Activated T-helper 1 cell treated with anti-CD3 and anti-CD28 coated beads, Interleukin-2, amount 50 U/mL, for 16 hours (primary cell): ENCODE measurements at regions not wholly inside any gene's neighbourhood (a gene's known extent, or its start where the extent isn't known, plus 50 kb on each side); places are given as distances from the start of the nearest gene placed in this dataset.

Experiments
- DNase-seq, 2 donors: peaks; one replicate each; pipeline ENCODE4 v3.0.0-alpha.2; 2020; ENCODE audit warnings: low read depth in 1 of 2, low spot score in 1 of 2

- no peak for DNase-seq
Observed at GRCh38 chr4:153075836-153076518, 128.3 kb upstream of the TRIM2 start.

- no peak for DNase-seq
Observed at GRCh38 chr4:153076861-153077260, 127.4 kb upstream of the TRIM2 start.

GRCh38 chr4:153079857-153080391 lies 124.3 kb upstream of the TRIM2 start:
- no peak for DNase-seq

- no peak for DNase-seq
Observed at GRCh38 chr4:153081006-153081580, 123.2 kb upstream of the TRIM2 start.

GRCh38 chr4:153081693-153082092 lies 122.5 kb upstream of the TRIM2 start:
- no peak for DNase-seq

- DNase-seq, result no peak
Observed at GRCh38 chr4:153082322-153083301, 121.6 kb upstream of the TRIM2 start.

- no peak for DNase-seq
Observed at GRCh38 chr4:153083447-153083947, 120.7 kb upstream of the TRIM2 start.

GRCh38 chr4:153084224-153084979 lies 119.8 kb upstream of the TRIM2 start:
- no peak for DNase-seq

- DNase-seq, result peak; percentile 74 to 79
Observed at GRCh38 chr4:153084980-153085630, 119.1 kb upstream of the TRIM2 start.

GRCh38 chr4:153087671-153088194 lies 116.5 kb upstream of the TRIM2 start:
- no peak for DNase-seq

- no peak for DNase-seq
Observed at GRCh38 chr4:153089742-153090141, 114.5 kb upstream of the TRIM2 start.

GRCh38 chr4:153090181-153090580 lies 114.1 kb upstream of the TRIM2 start:
- no peak for DNase-seq

GRCh38 chr4:153090670-153091385 lies 113.4 kb upstream of the TRIM2 start:
- no peak for DNase-seq

- DNase-seq, result no peak
Observed at GRCh38 chr4:153093396-153093795, 110.8 kb upstream of the TRIM2 start.

GRCh38 chr4:153093802-153094201 lies 110.4 kb upstream of the TRIM2 start:
- DNase-seq, result no peak

GRCh38 chr4:153094435-153094834 lies 109.8 kb upstream of the TRIM2 start:
- no peak for DNase-seq

GRCh38 chr4:153095448-153096204 lies 108.6 kb upstream of the TRIM2 start:
- no peak for DNase-seq

GRCh38 chr4:153096344-153096743 lies 107.9 kb upstream of the TRIM2 start:
- DNase-seq, result no peak

GRCh38 chr4:153098427-153098826 lies 105.8 kb upstream of the TRIM2 start:
- DNase-seq, result no peak
